ENCODE measurements at regions not wholly inside any gene's neighbourhood (a gene's known extent, or its start where the extent isn't known, plus 50 kb on each side); places are given as distances from the start of the nearest gene placed in this dataset.

GRCh38 chr1:60133848-60134247 lies 60.3 kb upstream of the C1orf87 start:
- DNase-seq (ENCODE audit: low read depth, low spot score) = peak; percentile 65
- no peak overlapping the region for H3K4me3 ChIP-seq (ENCODE audit: low read depth, low read length)
- CTCF ChIA-PET = interaction anchor here (0.8 kb wide), 1 partner anchor 163 kb away, joined by 4 read pairs; no protein-coding TSS in a partner anchor
- no peak for TF ChIP-seq CTCF (IDR thresholded peaks at IDR 0.05; ENCODE audit: insufficient read depth, low read length, missing control alignments)
- POLR2A ChIA-PET = interaction anchor here (0.6 kb wide), 1 partner anchor 157 kb away, joined by 5 read pairs; no protein-coding TSS in a partner anchor

DNA sequence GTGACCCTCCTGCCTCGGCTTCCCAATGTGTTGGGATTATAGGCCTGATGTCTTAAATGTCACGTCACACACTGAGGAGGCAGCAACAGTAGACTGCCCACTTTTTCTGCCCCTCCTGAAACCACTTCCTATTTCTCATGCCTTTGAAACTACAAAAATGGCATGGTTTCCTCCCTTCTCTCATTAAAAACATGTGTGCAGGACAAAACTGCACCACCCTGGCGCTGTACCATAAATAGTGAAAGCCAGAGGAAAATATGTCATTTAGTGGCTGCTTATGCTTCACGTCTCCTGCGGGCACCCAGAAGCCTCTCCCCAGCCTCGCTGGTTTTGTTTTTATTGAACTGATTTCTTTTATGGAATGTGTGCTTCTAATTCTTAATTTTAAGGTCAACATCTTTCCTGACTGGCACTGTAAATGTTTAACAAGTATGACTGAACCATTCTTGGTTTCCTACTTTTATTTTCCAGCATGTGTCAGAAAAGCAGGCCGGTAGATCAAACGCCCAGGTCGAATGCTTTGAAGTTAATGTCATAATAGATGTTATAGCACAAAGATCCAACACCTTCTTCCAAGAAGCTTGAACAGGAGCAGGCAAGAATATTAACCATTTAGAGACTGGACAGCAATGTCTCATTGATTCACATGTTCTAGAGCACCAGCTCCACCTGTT lies 59.6 kb upstream of the C1orf87 start:
- peak; percentile 91 for DNase-seq (ENCODE audit: low read depth, low spot score)
- TF ChIP-seq CTCF (IDR thresholded peaks at IDR 0.05; ENCODE audit: insufficient read depth, low read length, missing control alignments) = no peak
- CTCF ChIA-PET = no interaction called here

GRCh38 chr1:60132108-60132507 lies 58.5 kb upstream of the C1orf87 start:
- no peak overlapping the region for H3K4me3 ChIP-seq (ENCODE audit: low read depth, low read length)
- CTCF ChIA-PET = no interaction called here
- no peak for DNase-seq (ENCODE audit: low read depth, low spot score)
- TF ChIP-seq CTCF (IDR thresholded peaks at IDR 0.05; ENCODE audit: insufficient read depth, low read length, missing control alignments) = no peak
- POLR2A ChIA-PET = no interaction called here

More for the DNA sequence above, 59.6 kb upstream of the C1orf87 start:
- POLR2A ChIA-PET = interaction anchor here (0.6 kb wide), 1 partner anchor 156 kb away, joined by 5 read pairs; no protein-coding TSS in a partner anchor
- no peak overlapping the region for H3K4me3 ChIP-seq (ENCODE audit: low read depth, low read length)

GRCh38 chr1:60130703-60131102 lies 57.1 kb upstream of the C1orf87 start:
- ChIA-PET CTCF (interaction anchor here (0.9 to 4.4 kb wide), 6 partner anchors 10 to 912 kb away, joined by 3 to 27 read pairs (median 6); no protein-coding TSS in a partner anchor), POLR2A (no interaction called here)
- no peak for TF ChIP-seq CTCF (IDR thresholded peaks at IDR 0.05; ENCODE audit: insufficient read depth, low read length, missing control alignments)
- no peak overlapping the region for H3K4me3 ChIP-seq (ENCODE audit: low read depth, low read length)
- no peak for DNase-seq (ENCODE audit: low read depth, low spot score)

GRCh38 chr1:60129911-60130310 lies 56.3 kb upstream of the C1orf87 start:
- TF ChIP-seq CTCF (IDR thresholded peaks at IDR 0.05; ENCODE audit: insufficient read depth, low read length, missing control alignments) = peak; percentile 15
- no peak for DNase-seq (ENCODE audit: low read depth, low spot score)
- H3K4me3 ChIP-seq (ENCODE audit: low read depth, low read length) = no peak overlapping the region
- POLR2A ChIA-PET = no interaction called here
- CTCF ChIA-PET = interaction anchor here (1.0 to 4.4 kb wide), 9 partner anchors 9 to 912 kb away, joined by 3 to 27 read pairs (median 5); no protein-coding TSS in a partner anchor

DNA sequence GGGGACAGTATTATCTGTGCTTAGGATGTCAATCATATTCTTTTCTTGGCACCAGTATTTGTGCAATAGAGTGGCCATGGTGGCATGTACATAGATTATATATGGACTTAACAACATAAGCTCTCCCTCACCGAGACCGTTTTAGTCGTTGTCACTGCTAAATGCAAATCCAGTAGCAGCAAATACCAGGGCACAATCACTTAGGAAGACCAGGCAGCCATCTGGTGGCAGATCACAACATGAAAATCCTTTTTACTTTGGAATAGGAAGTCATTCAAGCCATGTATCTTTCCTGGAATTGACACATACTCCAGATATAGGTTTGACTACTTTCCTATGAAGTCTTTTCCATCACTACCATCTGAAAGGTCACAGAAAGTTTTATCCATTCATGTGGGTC lies 53.2 kb upstream of the C1orf87 start:
- no peak for TF ChIP-seq CTCF (IDR thresholded peaks at IDR 0.05; ENCODE audit: insufficient read depth, low read length, missing control alignments)
- no peak for DNase-seq (ENCODE audit: low read depth, low spot score)
- CTCF ChIA-PET = interaction anchor here (2.0 kb wide), 1 partner anchor 151 kb away, joined by 5 read pairs; no protein-coding TSS in a partner anchor
- POLR2A ChIA-PET = no interaction called here
- H3K4me3 ChIP-seq (ENCODE audit: low read depth, low read length) = no peak overlapping the region
